ENCODE measurements at regions not wholly inside any gene's neighbourhood (a gene's known extent, or its start where the extent isn't known, plus 50 kb on each side); places are given as distances from the start of the nearest gene placed in this dataset.
"Not testable (repeated sequence)": the region's sequence is repeated elsewhere in the genome, so short reads cannot be mapped to it uniquely, and the experiment has no call there.

GRCh38 chr10:26621243-26621888 lies 76.1 kb upstream of the PDSS1 start:
- no peak for DNase-seq

DNA sequence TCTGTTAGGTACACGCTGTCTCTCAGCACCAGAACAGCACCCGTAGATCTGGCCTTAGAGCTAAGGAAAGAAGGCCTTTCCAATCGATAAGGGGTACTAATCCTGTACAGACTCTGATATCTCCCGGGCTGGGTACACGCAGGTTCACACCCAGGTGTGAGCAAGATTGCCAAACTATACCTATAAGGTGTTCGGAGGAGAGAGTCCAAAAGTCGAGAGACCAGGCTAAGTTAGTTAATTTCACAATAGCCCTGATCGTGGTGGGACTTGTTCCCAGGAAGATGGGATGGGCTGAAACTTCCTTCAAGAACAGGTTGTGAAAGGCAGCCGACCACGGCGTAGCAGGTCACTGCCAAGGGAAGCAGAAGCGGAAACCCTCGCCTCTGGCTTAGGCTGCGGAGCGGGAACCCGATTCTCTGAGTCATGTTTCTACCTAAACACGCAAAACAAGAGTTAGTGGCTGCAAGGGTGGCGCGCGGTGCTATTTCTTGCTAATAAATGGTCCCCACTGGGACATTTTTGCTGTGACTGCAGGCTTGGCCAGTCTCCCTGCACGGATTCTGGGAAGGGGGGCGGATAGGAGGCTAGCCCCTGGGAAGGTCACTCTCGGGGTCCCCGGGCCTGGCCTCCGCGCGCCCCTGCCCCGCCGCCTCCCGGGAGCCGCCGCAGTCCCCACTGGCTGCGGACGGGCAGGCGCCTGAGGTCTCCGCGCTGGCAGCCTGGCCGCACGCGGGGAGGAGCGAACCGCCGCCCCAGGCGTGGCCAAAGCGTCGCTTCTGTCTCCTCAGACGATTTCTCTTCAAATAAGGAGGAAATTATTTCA lies 75.4 kb upstream of the PDSS1 start:
- peak; percentile 2 to 48 for DNase-seq

DNA sequence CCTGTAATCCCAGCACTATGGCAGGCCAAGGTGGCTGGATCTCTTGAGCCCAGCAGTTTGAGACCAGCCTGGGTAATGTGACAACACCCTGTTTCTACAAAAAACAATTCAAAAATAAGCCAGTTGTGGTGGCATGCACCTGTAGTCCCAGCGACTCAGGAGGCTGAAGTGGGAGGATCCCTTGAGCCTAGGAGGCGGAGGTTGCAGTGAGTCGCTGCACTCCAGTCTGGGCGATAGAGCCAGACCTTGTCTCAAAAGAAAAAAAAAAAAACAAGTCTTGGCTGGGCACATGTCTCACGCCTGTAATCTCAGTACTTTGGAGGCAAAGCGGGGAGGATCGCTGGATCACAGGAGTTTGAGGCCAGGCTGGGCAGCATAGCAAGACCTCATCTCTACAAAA lies 74.6 kb upstream of the PDSS1 start:
- no peak for DNase-seq

- no peak for DNase-seq
These were observed 73.5 kb upstream of the PDSS1 start for GRCh38 chr10:26624006-26624405.

- no peak for DNase-seq
These were observed 71.4 kb upstream of the PDSS1 start for GRCh38 chr10:26626066-26626465.

- DNase-seq, result no peak
These were observed 70.2 kb upstream of the PDSS1 start for GRCh38 chr10:26627324-26627723.

- DNase-seq, result no peak
These were observed 69.1 kb upstream of the PDSS1 start for GRCh38 chr10:26628395-26628794.

DNA sequence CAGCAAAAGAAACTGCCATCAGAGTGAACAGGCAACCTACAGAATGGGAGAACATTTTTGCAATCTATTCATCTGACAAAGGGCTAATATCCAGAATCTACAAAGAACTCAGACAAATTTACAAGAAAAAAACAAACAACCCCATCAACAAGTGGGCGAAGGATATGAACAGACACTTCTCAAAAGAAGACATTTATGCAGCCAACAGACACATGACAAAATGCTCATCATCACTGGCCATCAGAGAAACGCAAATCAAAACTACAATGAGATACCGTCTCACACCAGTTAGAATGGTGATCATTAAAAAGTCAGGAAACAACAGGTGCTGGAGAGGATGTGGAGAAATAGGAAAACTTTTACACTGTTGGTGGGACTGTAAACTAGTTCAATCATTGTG lies 65.3 kb upstream of the PDSS1 start:
- DNase-seq, result not testable (repeated sequence)

GRCh38 chr10:26634111-26634510 lies 63.4 kb upstream of the PDSS1 start:
- not testable (repeated sequence) for DNase-seq

- no peak for DNase-seq
These were observed 59.8 kb upstream of the PDSS1 start for GRCh38 chr10:26637521-26638275.

DNA sequence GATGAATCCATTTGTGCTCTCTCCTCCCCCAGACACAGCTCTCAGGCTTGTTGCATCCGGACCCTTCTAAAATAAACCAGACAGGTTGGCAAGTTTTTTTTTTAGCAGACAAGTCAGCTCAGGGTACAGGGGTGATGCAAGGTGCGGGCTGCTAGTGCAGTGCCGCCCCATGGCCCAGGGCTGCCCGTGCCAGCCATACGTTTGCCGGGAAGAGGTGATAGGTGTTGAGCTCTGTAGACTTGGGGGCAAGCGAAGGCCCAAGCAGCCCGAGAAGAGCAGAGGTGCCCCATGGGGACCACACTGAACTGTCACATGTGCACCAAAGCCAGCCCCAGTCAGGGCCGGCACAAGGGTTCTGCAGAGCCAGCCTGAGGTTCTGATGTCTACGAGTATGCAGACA lies 57.1 kb upstream of the PDSS1 start:
- DNase-seq, result no peak

DNA sequence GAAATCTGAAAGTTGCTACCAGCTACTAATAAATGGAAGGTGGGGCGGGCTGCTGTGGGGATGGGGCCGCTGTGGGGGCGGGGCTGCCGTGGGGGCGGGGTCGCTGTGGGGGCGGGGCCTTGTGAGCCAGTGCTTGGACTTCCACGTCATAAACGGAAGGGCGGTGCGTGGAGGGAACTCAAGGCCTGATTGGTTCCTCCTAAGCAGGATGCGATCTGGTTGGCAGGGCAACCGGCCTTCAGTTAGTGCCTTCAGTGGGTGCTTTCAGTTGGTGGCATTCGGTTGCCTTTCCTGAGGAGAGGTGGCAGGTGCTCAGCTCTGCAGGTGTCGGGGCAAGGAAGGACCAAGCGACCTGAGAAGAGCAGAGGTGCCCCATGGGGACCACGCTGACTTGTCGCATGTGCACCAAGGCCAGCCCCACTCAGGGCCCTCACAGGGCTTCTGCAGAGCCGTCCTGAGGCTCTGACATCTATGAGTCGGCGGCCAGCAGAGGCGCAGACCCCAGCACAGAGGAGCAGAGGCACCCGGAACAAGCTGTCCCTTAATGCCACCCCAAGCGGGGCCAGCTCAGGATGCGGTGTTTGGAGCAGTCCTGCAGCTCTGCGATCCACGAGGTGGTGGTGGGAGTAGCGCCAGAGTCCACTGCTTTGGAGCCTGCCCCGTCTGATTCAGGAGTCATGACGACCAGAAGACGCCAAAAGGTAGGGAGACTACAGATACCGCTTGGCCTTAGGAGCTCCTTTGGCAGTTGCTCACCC lies 54.4 kb upstream of the PDSS1 start:
- no peak for DNase-seq

- DNase-seq, result no peak
These were observed 49.8 kb upstream of the PDSS1 start for GRCh38 chr10:26647602-26648244.
